ENCODE measurements at regions not wholly inside any gene's neighbourhood (a gene's known extent, or its start where the extent isn't known, plus 50 kb on each side); places are given as distances from the start of the nearest gene placed in this dataset.

- Mint-ChIP-seq H3K4me3 (ENCODE audit: unreplicated experiment) (no peak overlapping the region), H3K4me1 (ENCODE audit: low read depth, unreplicated experiment) (no peaks in the 10 kb centered on the region), H3K27ac (ENCODE audit: unreplicated experiment) (no peak overlapping the region), H3K36me3 (ENCODE audit: insufficient read depth, unreplicated experiment) (no peaks in the 10 kb centered on the region), H3K27me3 (ENCODE audit: insufficient read depth, unreplicated experiment) (peaks cover 13% of the 10 kb centered on the region), H3K9me3 (ENCODE audit: unreplicated experiment) (no peaks in the 10 kb centered on the region)
- Histone ChIP-seq H3K9me3 (no peaks in the 10 kb centered on the region), H3K4me3 (ENCODE audit: low read depth, low read length) (no peak overlapping the region), H3K27me3 (replicated peaks; ENCODE audit: control insufficient read depth, insufficient read depth, low read length) (no peaks in the 10 kb centered on the region), H3K36me3 (ENCODE audit: control insufficient read depth, insufficient read depth, low read length) (no peaks in the 10 kb centered on the region; the same call in 1 of the 2 replicates), H3K4me1 (no peaks in the 10 kb centered on the region)
- no peak for DNase-seq
- ChIA-PET POLR2A (no interaction called here), CTCF (no interaction called here)
- intact Hi-C loops (cut with micrococcal nuclease; ENCODE audit: unreplicated experiment) = no loop called here
- BruUV-seq (replicated peaks) = no TSS peak
- no peak for TF ChIP-seq CTCF (IDR thresholded peaks at IDR 0.05; ENCODE audit: insufficient read depth in 1 of 2, low read depth in 1 of 2, low read length in 1 of 2, severe bottlenecking in 1 of 2, unreplicated experiment in 1 of 2)
Observed at GRCh38 chr2:7269106-7269643, 352.0 kb downstream of the RNF144A start.

- H3K9me3 ChIP-seq = no peaks in the 10 kb centered on the region
- BruUV-seq (replicated peaks) = no TSS peak
- no peak overlapping the region for H3K4me3 ChIP-seq (ENCODE audit: low read depth, low read length)
- H3K4me1 Mint-ChIP-seq (ENCODE audit: low read depth, unreplicated experiment) = no peaks in the 10 kb centered on the region
- H3K4me3 Mint-ChIP-seq (ENCODE audit: unreplicated experiment) = no peak overlapping the region
- TF ChIP-seq CTCF (IDR thresholded peaks at IDR 0.05; ENCODE audit: insufficient read depth in 1 of 2, low read depth in 1 of 2, low read length in 1 of 2, severe bottlenecking in 1 of 2, unreplicated experiment in 1 of 2) = no peak
- H3K27me3 Mint-ChIP-seq (ENCODE audit: insufficient read depth, unreplicated experiment) = peaks cover 10% of the 10 kb centered on the region
- H3K4me1 ChIP-seq = no peaks in the 10 kb centered on the region
- H3K9me3 Mint-ChIP-seq (ENCODE audit: unreplicated experiment) = no peaks in the 10 kb centered on the region
- intact Hi-C loops (cut with micrococcal nuclease; ENCODE audit: unreplicated experiment) = no loop called here
- no peaks in the 10 kb centered on the region for H3K36me3 Mint-ChIP-seq (ENCODE audit: insufficient read depth, unreplicated experiment)
- DNase-seq = no peak
- H3K27me3 ChIP-seq (replicated peaks; ENCODE audit: control insufficient read depth, insufficient read depth, low read length) = no peaks in the 10 kb centered on the region
- ChIA-PET POLR2A (no interaction called here), CTCF (no interaction called here)
- H3K36me3 ChIP-seq (ENCODE audit: control insufficient read depth, insufficient read depth, low read length) = no peaks in the 10 kb centered on the region; the same call in 1 of the 2 replicates
- no peak overlapping the region for H3K27ac Mint-ChIP-seq (ENCODE audit: unreplicated experiment)
Observed at GRCh38 chr2:7270011-7270431, 352.8 kb downstream of the RNF144A start.

- POLR2A ChIA-PET = no interaction called here
- intact Hi-C loops (cut with micrococcal nuclease; ENCODE audit: unreplicated experiment) = no loop called here
Observed at GRCh38 chr2:7272210-7272609, 355.0 kb downstream of the RNF144A start.

More at GRCh38 chr2:7272210-7272609, 355.0 kb downstream of the RNF144A start:
- BruUV-seq (replicated peaks) = no TSS peak
- 0 out of 2 replicates have a peak, but pooled peaks cover 2% of the 10 kb centered on the region for H3K4me1 ChIP-seq
- Mint-ChIP-seq H3K4me1 (ENCODE audit: low read depth, unreplicated experiment) (peaks cover 7% of the 10 kb centered on the region), H3K27me3 (ENCODE audit: insufficient read depth, unreplicated experiment) (peaks cover 8% of the 10 kb centered on the region), H3K36me3 (ENCODE audit: insufficient read depth, unreplicated experiment) (no peaks in the 10 kb centered on the region), H3K4me3 (ENCODE audit: unreplicated experiment) (no peak overlapping the region), H3K27ac (ENCODE audit: unreplicated experiment) (no peak overlapping the region), H3K9me3 (ENCODE audit: unreplicated experiment) (no peaks in the 10 kb centered on the region)
- H3K4me3 ChIP-seq (ENCODE audit: low read depth, low read length) = no peak overlapping the region
- no peaks in the 10 kb centered on the region for H3K27me3 ChIP-seq (replicated peaks; ENCODE audit: control insufficient read depth, insufficient read depth, low read length)
- no peaks in the 10 kb centered on the region for H3K9me3 ChIP-seq
- no peak for TF ChIP-seq CTCF (IDR thresholded peaks at IDR 0.05; ENCODE audit: insufficient read depth in 1 of 2, low read depth in 1 of 2, low read length in 1 of 2, severe bottlenecking in 1 of 2, unreplicated experiment in 1 of 2)
- H3K36me3 ChIP-seq (ENCODE audit: control insufficient read depth, insufficient read depth, low read length) = no peaks in the 10 kb centered on the region; the same call in 1 of the 2 replicates
- CTCF ChIA-PET = no interaction called here
- DNase-seq = no peak

Measured in Caco-2 (cell line).